SK-N-SH (cell line): ENCODE measurements at regions not wholly inside any gene's neighbourhood (a gene's known extent, or its start where the extent isn't known, plus 50 kb on each side); places are given as distances from the start of the nearest gene placed in this dataset.

Experiments
- CTCF ChIA-PET: fragments of 300-600, 350-600 bp; formaldehyde crosslinking; extraction: SDS; loops from one replicate; lab custom pipeline; 2021; lab: Yijun Ruan, JAX
- POLR2A ChIA-PET: fragments of 350-600 bp; sonication (Branson Sonifier 250); formaldehyde crosslinking; extraction: SDS; loops from one replicate; lab custom pipeline; 2020; ENCODE audit warnings: antibody characterized with exemption, inconsistent platforms; lab: Yijun Ruan, JAX
- DNase-seq: peaks from one replicate; pipeline ENCODE4 v3.0.0; 2012
- H2AFZ ChIP-seq: fragments of 200-600 bp; sonication (generic); 2 replicates; pipeline ENCODE4 v1.8.1; 2016; ENCODE audit warnings: antibody characterized with exemption, mild to moderate bottlenecking, low read depth
- H3F3A ChIP-seq: fragments of 200-600 bp; sonication (generic); replicated peaks from 2 replicates; pipeline ENCODE3; 2016; ENCODE audit warnings: antibody characterized with exemption, mild to moderate bottlenecking; ENCODE audit not compliant: insufficient read depth
- H3K27ac ChIP-seq, 2 experiments: fragments of 200-500 bp in 1 of 2; fragments of 200-600 bp in 1 of 2; sonication (Bioruptor generic) in 1 of 2; sonication (generic), shearing (Covaris generic) in 1 of 2; 2 replicates each; pipeline versions ENCODE4 v1.5.1 to v1.6.1; 2014 to 2016; ENCODE audit warnings: low read depth in 2 of 2, inconsistent platforms in 1 of 2, low read length in 1 of 2, mild to moderate bottlenecking in 1 of 2, mixed read lengths in 1 of 2
- H3K27me3 ChIP-seq: fragments of 200-600 bp; sonication (generic), shearing (Covaris generic); 2 replicates; pipeline ENCODE4 v1.6.1; 2016; ENCODE audit warnings: mixed run types; ENCODE audit not compliant: insufficient read depth
- H3K36me3 ChIP-seq, 2 experiments: fragments of 200-500 bp in 1 of 2; fragments of 200-600 bp in 1 of 2; sonication (Bioruptor generic) in 1 of 2; sonication (generic) in 1 of 2; replicated peaks in 1 of 2; 2 replicates each; pipeline versions ENCODE3 to v1.5.1; 2014 to 2016; ENCODE audit warnings: low read length in 1 of 2, mild to moderate bottlenecking in 1 of 2; ENCODE audit not compliant: insufficient read depth in 2 of 2, control insufficient read depth in 1 of 2
- H3K4me1 ChIP-seq, 2 experiments: fragments of 200-500 bp in 1 of 2; fragments of 200-600 bp in 1 of 2; sonication (Bioruptor generic) in 1 of 2; sonication (generic), shearing (Covaris generic) in 1 of 2; 2 replicates each; pipeline versions ENCODE4 v1.5.1 to v1.6.1; 2014 to 2016; ENCODE audit warnings: low read depth in 1 of 2, low read length in 1 of 2, mixed run types in 1 of 2; ENCODE audit not compliant: insufficient read depth in 2 of 2, control insufficient read depth in 1 of 2
- H3K4me2 ChIP-seq: fragments of 200-600 bp; sonication (generic), shearing (Covaris generic); 2 replicates; pipeline ENCODE4 v1.6.1; 2017; ENCODE audit warnings: mixed run types
- H3K4me3 ChIP-seq, 2 experiments: fragments of 200-500 bp in 1 of 2; fragments of 200-600 bp in 1 of 2; sonication (Bioruptor generic) in 1 of 2; sonication (generic), shearing (Covaris generic) in 1 of 2; 2 replicates each; pipeline versions ENCODE4 v1.5.1 to v1.8.1; 2014 to 2016; ENCODE audit warnings: low read depth in 2 of 2, inconsistent platforms in 1 of 2, low read length in 1 of 2, mild to moderate bottlenecking in 1 of 2, mixed read lengths in 1 of 2, moderate library complexity in 1 of 2
- H3K79me2 ChIP-seq: fragments of 200-600 bp; sonication (generic); 2 replicates; pipeline ENCODE4 v1.8.1; 2017; ENCODE audit warnings: mild to moderate bottlenecking; ENCODE audit not compliant: insufficient read depth
- H3K9ac ChIP-seq: fragments of 200-600 bp; sonication (generic); 2 replicates; pipeline ENCODE4 v1.6.1; 2017; ENCODE audit warnings: mixed run types
- H3K9me2 ChIP-seq: fragments of 200-600 bp; sonication (generic); 2 replicates; pipeline ENCODE4 v1.6.1; 2017; ENCODE audit warnings: mixed run types
- H3K9me3 ChIP-seq: fragments of 200-600 bp; sonication (generic); 2 replicates; pipeline ENCODE4 v1.6.1; 2017; ENCODE audit warnings: mixed run types, mild to moderate bottlenecking, moderate library complexity
- H4K20me1 ChIP-seq: fragments of 200-600 bp; sonication (generic); 2 replicates; pipeline ENCODE4 v1.6.1; 2017; ENCODE audit warnings: mild to moderate bottlenecking, mixed run types; ENCODE audit not compliant: insufficient read depth
- CHD2 ChIP-seq: fragments of 150-350 bp; IDR thresholded peaks from 2 replicates; pipeline ENCODE4 v1.6.1; 2018; ENCODE audit warnings: low read length; ENCODE audit not compliant: partially characterized antibody
- CTCF ChIP-seq: fragments of 200-600 bp; sonication (generic); IDR thresholded peaks from 2 replicates; pipeline ENCODE4 v1.6.1; 2017; ENCODE audit warnings: antibody characterized with exemption, mild to moderate bottlenecking, moderate library complexity
- EP300 ChIP-seq, 2 experiments: IDR thresholded peaks; 2 replicates each; pipeline versions ENCODE4 v1.4.0 to v1.6.1; 2012; ENCODE audit warnings: borderline replicate concordance in 1 of 2, low read depth in 1 of 2, low read length in 1 of 2
- EZH2phosphoT487 ChIP-seq: fragments of 200-600 bp; sonication (generic); IDR thresholded peaks from 2 replicates; pipeline ENCODE4 v1.6.1; 2017; ENCODE audit warnings: low read depth, mixed run types, mild to moderate bottlenecking, antibody characterized with exemption, moderate library complexity, borderline replicate concordance
- FOXJ3 ChIP-seq: sonication (generic); formaldehyde crosslinking; IDR thresholded peaks from 2 replicates; pipeline ENCODE4 v1.5.1; 2020; ENCODE audit warnings: mild to moderate bottlenecking, missing genetic modification reagents
- GABPA ChIP-seq: IDR thresholded peaks from 2 replicates; pipeline ENCODE4 v1.4.0; 2012; ENCODE audit warnings: low read depth, mild to moderate bottlenecking
- GATA2 ChIP-seq: sonication (generic); formaldehyde crosslinking; IDR thresholded peaks from 2 replicates; pipeline ENCODE4 v1.5.0; 2020; ENCODE audit warnings: mild to moderate bottlenecking, missing genetic modification reagents
- MEF2A ChIP-seq: IDR thresholded peaks from 2 replicates; pipeline ENCODE4 v1.4.0; 2012; ENCODE audit warnings: low read depth, borderline replicate concordance
- MXI1 ChIP-seq: IDR thresholded peaks from 2 replicates; pipeline ENCODE4 v1.6.1; 2012; ENCODE audit warnings: mild to moderate bottlenecking, low read depth, low read length, improper control_type of control experiment
- NFIC ChIP-seq: IDR thresholded peaks from 2 replicates; pipeline ENCODE4 v1.4.0; 2012; ENCODE audit warnings: borderline replicate concordance
- POLR2AphosphoS5 ChIP-seq: IDR thresholded peaks from 2 replicates; pipeline ENCODE4 v1.6.1; 2012; ENCODE audit warnings: low read depth, low read length
- RCOR1 ChIP-seq: fragments of 150-350 bp; IDR thresholded peaks from 2 replicates; pipeline ENCODE4 v1.6.1; 2017; ENCODE audit warnings: antibody characterized with exemption, low read length
- RFX5 ChIP-seq: IDR thresholded peaks from 2 replicates; pipeline ENCODE4 v1.6.1; 2012; ENCODE audit warnings: mild to moderate bottlenecking, improper control_type of control experiment, low read length
- TAF1 ChIP-seq: IDR thresholded peaks from 2 replicates; pipeline ENCODE4 v1.6.1; 2012; ENCODE audit warnings: low read depth, mild to moderate bottlenecking, low read length, moderate library complexity, borderline replicate concordance
- TCF12 ChIP-seq: IDR thresholded peaks from 2 replicates; pipeline ENCODE4 v1.4.0; 2012
- WGBS: methylation state at CpG from one replicate; pipeline ENCODE4 v1.1.6; 2017; ENCODE audit warnings: low lambda C conversion rate; 5-methylcytosine and 5-hydroxymethylcytosine counted together
- TF ChIP-seq, protein P1 (sequence below): IDR thresholded peaks from 2 replicates; pipeline ENCODE4 v1.4.0; 2012; ENCODE audit warnings: low read depth, borderline replicate concordance
- TF ChIP-seq, protein P2 (sequence below): IDR thresholded peaks from 2 replicates; pipeline ENCODE4 v1.4.0; 2012; ENCODE audit warnings: low read depth, borderline replicate concordance
- TF ChIP-seq, protein P3 (sequence below): IDR thresholded peaks from 2 replicates; pipeline ENCODE4 v1.6.1; 2012; ENCODE audit warnings: mild to moderate bottlenecking, low read depth, low read length, moderate library complexity

DNA sequence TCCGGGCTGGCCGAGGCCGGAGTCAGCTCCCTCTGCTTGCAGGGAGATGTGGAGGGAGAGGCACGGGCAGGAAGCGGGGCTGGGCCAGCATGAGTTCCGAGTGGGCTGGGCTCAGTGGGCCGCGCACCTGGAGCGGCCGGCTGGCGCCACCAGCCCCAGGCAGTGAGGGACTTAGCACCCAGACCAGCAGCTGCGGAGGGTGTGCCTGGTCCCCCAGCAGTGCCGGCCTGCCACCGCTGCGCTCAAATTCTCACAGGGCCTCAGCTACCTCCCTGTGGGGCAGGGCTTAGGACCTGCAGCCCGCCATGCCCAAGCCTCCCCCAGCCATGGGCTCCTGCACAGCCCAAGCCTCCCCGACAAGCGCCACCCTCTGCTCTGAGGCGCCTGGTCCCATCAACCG lies 700.3 kb downstream of the DNAH5 start:
- no peaks in the 10 kb centered on the region for H3K9me3 ChIP-seq
- no peaks in the 10 kb centered on the region for H3K79me2 ChIP-seq
- H3K9ac ChIP-seq, result no peak overlapping the region
- no peaks in the 10 kb centered on the region for H3F3A ChIP-seq
- TF ChIP-seq, protein P1, sequence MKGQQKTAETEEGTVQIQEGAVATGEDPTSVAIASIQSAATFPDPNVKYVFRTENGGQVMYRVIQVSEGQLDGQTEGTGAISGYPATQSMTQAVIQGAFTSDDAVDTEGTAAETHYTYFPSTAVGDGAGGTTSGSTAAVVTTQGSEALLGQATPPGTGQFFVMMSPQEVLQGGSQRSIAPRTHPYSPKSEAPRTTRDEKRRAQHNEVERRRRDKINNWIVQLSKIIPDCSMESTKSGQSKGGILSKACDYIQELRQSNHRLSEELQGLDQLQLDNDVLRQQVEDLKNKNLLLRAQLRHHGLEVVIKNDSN, result no peak
- TF ChIP-seq EZH2phosphoT487, result no peak
- no peak for TF ChIP-seq TCF12
- no peak for TF ChIP-seq RCOR1
- no peak for TF ChIP-seq TAF1
- no peak for TF ChIP-seq MEF2A
- TF ChIP-seq, protein P2, sequence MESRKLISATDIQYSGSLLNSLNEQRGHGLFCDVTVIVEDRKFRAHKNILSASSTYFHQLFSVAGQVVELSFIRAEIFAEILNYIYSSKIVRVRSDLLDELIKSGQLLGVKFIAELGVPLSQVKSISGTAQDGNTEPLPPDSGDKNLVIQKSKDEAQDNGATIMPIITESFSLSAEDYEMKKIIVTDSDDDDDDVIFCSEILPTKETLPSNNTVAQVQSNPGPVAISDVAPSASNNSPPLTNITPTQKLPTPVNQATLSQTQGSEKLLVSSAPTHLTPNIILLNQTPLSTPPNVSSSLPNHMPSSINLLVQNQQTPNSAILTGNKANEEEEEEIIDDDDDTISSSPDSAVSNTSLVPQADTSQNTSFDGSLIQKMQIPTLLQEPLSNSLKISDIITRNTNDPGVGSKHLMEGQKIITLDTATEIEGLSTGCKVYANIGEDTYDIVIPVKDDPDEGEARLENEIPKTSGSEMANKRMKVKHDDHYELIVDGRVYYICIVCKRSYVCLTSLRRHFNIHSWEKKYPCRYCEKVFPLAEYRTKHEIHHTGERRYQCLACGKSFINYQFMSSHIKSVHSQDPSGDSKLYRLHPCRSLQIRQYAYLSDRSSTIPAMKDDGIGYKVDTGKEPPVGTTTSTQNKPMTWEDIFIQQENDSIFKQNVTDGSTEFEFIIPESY, result no peak
- TF ChIP-seq CTCF, result no peak
- TF ChIP-seq MXI1, result no peak
- no peak for TF ChIP-seq GATA2 (CRISPR knock-in tag)
- no peak for TF ChIP-seq GABPA
- TF ChIP-seq EP300 (IDR thresholded peaks at IDR 0.05; ENCODE audit: borderline replicate concordance in 1 of 2, low read depth in 1 of 2, low read length in 1 of 2), result no peak
- TF ChIP-seq CHD2, result no peak
- TF ChIP-seq, protein P3, sequence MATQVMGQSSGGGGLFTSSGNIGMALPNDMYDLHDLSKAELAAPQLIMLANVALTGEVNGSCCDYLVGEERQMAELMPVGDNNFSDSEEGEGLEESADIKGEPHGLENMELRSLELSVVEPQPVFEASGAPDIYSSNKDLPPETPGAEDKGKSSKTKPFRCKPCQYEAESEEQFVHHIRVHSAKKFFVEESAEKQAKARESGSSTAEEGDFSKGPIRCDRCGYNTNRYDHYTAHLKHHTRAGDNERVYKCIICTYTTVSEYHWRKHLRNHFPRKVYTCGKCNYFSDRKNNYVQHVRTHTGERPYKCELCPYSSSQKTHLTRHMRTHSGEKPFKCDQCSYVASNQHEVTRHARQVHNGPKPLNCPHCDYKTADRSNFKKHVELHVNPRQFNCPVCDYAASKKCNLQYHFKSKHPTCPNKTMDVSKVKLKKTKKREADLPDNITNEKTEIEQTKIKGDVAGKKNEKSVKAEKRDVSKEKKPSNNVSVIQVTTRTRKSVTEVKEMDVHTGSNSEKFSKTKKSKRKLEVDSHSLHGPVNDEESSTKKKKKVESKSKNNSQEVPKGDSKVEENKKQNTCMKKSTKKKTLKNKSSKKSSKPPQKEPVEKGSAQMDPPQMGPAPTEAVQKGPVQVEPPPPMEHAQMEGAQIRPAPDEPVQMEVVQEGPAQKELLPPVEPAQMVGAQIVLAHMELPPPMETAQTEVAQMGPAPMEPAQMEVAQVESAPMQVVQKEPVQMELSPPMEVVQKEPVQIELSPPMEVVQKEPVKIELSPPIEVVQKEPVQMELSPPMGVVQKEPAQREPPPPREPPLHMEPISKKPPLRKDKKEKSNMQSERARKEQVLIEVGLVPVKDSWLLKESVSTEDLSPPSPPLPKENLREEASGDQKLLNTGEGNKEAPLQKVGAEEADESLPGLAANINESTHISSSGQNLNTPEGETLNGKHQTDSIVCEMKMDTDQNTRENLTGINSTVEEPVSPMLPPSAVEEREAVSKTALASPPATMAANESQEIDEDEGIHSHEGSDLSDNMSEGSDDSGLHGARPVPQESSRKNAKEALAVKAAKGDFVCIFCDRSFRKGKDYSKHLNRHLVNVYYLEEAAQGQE, result no peak
- no peak for TF ChIP-seq FOXJ3 (CRISPR knock-in tag)
- TF ChIP-seq RFX5, result no peak
- TF ChIP-seq NFIC, result no peak
- TF ChIP-seq POLR2AphosphoS5, result no peak
- no peaks in the 10 kb centered on the region for H3K9me2 ChIP-seq
- ChIA-PET CTCF (interaction anchor here (0.7 kb wide), 1 partner anchor 34 kb away, joined by 3 read pairs; no protein-coding TSS in a partner anchor), POLR2A (no interaction called here)
- no peak overlapping the region for H3K4me3 ChIP-seq
- no peaks in the 10 kb centered on the region for H3K27me3 ChIP-seq
- H4K20me1 ChIP-seq, result no peaks in the 10 kb centered on the region
- DNase-seq, result no peak
- H3K27ac ChIP-seq, result no peak overlapping the region
- H3K36me3 ChIP-seq, result no peaks in the 10 kb centered on the region
- no CpG with 5 or more reads among the region's 20 CpGs for WGBS
- no peaks in the 10 kb centered on the region for H3K4me1 ChIP-seq
- H2AFZ ChIP-seq, result no peak overlapping the region
- no peak overlapping the region for H3K4me2 ChIP-seq
